SK-N-SH treated with all-trans-retinoic acid at 6 μM for 48 hours (cell line): ENCODE measurements at regions not wholly inside any gene's neighbourhood (a gene's known extent, or its start where the extent isn't known, plus 50 kb on each side); places are given as distances from the start of the nearest gene placed in this dataset.

Experiments used
- ARNTL ChIP-seq: fragments of 450-650 bp; formaldehyde crosslinking; IDR thresholded peaks from 2 replicates; pipeline ENCODE4 v1.5.0; 2020; ENCODE audit warnings: low read depth, mild to moderate bottlenecking, moderate library complexity, borderline replicate concordance
- GLIS3 ChIP-seq: fragments of 250-450 bp; sonication (Bioruptor Pico); IDR thresholded peaks from 2 replicates; pipeline ENCODE4 v1.5.0; 2020; ENCODE audit warnings: mild to moderate bottlenecking, moderate library complexity
- PPARA ChIP-seq: fragments of 250-450 bp; sonication (Bioruptor Pico); IDR thresholded peaks from 2 replicates; pipeline ENCODE4 v1.5.0; 2020; ENCODE audit warnings: mild to moderate bottlenecking, borderline replicate concordance
- SNAI2 ChIP-seq: fragments of 250-450 bp; sonication (Bioruptor Pico); IDR thresholded peaks from 2 replicates; pipeline ENCODE4 v1.5.0; 2020; ENCODE audit warnings: mild to moderate bottlenecking, moderate library complexity
- TOX ChIP-seq: fragments of 250-450 bp; sonication (Bioruptor Pico); IDR thresholded peaks from 2 replicates; pipeline ENCODE4 v1.8.0; 2021; ENCODE audit warnings: mild to moderate bottlenecking, moderate library complexity, borderline replicate concordance
- ZFP3 ChIP-seq: fragments of 250-450 bp; sonication (Bioruptor Pico); IDR thresholded peaks from 2 replicates; pipeline ENCODE4 v1.5.0; 2020; ENCODE audit warnings: mild to moderate bottlenecking, moderate library complexity
- TF ChIP-seq, protein P1 (sequence below): fragments of 250-450 bp; sonication (Bioruptor Pico); IDR thresholded peaks from 2 replicates; pipeline ENCODE4 v1.8.0; 2020; ENCODE audit warnings: mild to moderate bottlenecking, moderate library complexity, borderline replicate concordance

DNA sequence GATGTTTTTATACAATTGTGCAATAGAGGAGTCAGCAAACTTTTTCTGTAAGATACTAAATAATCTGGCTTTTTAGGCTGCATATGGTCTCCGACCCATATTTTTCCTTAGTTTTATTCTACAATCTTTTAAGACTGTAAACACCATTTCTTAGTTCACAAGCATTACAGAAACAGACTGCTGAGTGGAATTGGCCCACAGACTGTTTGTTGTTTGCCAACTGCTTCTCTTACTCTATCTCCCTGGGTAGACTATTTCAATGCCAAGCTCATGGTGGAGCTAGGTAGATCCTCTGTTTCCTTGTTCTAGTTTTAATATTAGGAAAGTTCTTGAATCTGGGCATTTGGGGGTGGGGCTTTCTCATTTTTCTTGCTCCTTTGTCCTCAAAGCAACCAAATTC is 857.6 kb downstream of the TLE1 start:
- no peak for TF ChIP-seq TOX
- TF ChIP-seq, protein P1, sequence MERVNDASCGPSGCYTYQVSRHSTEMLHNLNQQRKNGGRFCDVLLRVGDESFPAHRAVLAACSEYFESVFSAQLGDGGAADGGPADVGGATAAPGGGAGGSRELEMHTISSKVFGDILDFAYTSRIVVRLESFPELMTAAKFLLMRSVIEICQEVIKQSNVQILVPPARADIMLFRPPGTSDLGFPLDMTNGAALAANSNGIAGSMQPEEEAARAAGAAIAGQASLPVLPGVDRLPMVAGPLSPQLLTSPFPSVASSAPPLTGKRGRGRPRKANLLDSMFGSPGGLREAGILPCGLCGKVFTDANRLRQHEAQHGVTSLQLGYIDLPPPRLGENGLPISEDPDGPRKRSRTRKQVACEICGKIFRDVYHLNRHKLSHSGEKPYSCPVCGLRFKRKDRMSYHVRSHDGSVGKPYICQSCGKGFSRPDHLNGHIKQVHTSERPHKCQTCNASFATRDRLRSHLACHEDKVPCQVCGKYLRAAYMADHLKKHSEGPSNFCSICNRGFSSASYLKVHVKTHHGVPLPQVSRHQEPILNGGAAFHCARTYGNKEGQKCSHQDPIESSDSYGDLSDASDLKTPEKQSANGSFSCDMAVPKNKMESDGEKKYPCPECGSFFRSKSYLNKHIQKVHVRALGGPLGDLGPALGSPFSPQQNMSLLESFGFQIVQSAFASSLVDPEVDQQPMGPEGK (CRISPR knock-in tag): no peak
- no peak for TF ChIP-seq SNAI2 (CRISPR knock-in tag)
- TF ChIP-seq ARNTL (CRISPR knock-in tag): no peak
- TF ChIP-seq GLIS3 (CRISPR knock-in tag): no peak
- no peak for TF ChIP-seq PPARA (CRISPR knock-in tag)
- TF ChIP-seq ZFP3 (CRISPR knock-in tag): no peak
